ENCODE measurements at regions not wholly inside any gene's neighbourhood (a gene's known extent, or its start where the extent isn't known, plus 50 kb on each side); places are given as distances from the start of the nearest gene placed in this dataset.

GRCh38 chr5:158267228-158267627 is 408.3 kb upstream of the CLINT1 start:
- H3K36me3 ChIP-seq (ENCODE audit: control insufficient read depth in 2 of 2, insufficient read depth in 2 of 2, low read length in 1 of 2) = no peaks in the 10 kb centered on the region
- DNase-seq (ENCODE audit: low read depth in 6 of 9, low spot score in 9 of 9) = no peak
- no peak overlapping the region for H3K27ac ChIP-seq (ENCODE audit: low read depth in 1 of 2, low read length in 1 of 2)
- peaks cover 0 to 5% of the 10 kb centered on the region in 2 donors for H3K9me3 ChIP-seq (ENCODE audit: control insufficient read depth in 2 of 2, insufficient read depth in 1 of 2, low read length in 1 of 2)
- H3K4me1 ChIP-seq (ENCODE audit: control insufficient read depth in 2 of 2, insufficient read depth in 2 of 2, low read length in 2 of 2) = no peaks in the 10 kb centered on the region
- no peak overlapping the region for H3K4me3 ChIP-seq (ENCODE audit: low read length in 2 of 2)
- WGBS = 99% methylated on average over 2 of the region's 2 CpGs
- no peaks in the 10 kb centered on the region for H3K27me3 ChIP-seq (ENCODE audit: control insufficient read depth in 2 of 2, insufficient read depth in 1 of 2, low read length in 1 of 2)

DNA sequence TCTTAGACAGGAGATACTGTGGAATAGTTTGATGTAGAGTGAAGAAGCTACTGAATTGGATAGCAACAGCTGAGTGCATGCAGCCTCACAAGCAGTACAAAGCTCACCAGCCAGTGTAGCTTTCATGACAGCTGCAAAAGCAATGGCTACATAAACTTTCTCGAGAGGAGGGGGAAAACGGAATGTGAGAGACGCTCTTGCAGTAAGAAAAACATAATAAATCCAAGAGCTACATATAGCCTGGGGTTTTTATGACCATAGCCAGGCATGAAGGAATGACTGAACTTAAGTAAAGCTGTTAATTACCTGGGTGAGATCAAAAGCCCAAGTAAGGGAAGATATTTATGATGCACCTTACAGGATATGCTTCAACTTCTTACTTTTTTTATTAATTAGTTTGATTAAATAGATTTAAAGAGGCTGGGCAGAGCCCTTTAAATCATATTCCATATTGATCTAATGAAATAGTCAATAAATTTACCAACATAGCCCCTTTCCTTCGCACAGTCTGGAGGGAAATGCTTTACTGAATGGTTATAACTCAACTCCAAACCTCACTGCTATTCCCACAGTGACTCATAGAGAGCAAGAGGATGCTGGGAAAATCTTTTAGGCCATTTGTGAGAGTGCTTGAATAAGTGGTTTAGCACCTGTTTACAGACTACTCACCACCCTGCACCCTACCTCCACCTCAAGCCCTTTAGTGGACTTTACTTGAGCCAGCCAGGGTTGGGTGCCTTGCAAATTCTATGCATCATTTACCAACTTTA is 407.2 kb upstream of the CLINT1 start:
- Histone ChIP-seq H3K36me3 (ENCODE audit: control insufficient read depth in 2 of 2, insufficient read depth in 2 of 2, low read length in 1 of 2) (no peaks in the 10 kb centered on the region), H3K27ac (ENCODE audit: low read depth in 1 of 2, low read length in 1 of 2) (no peak overlapping the region), H3K4me3 (ENCODE audit: low read length in 2 of 2) (no peak overlapping the region), H3K4me1 (ENCODE audit: control insufficient read depth in 2 of 2, insufficient read depth in 2 of 2, low read length in 2 of 2) (no peaks in the 10 kb centered on the region), H3K27me3 (ENCODE audit: control insufficient read depth in 2 of 2, insufficient read depth in 1 of 2, low read length in 1 of 2) (no peaks in the 10 kb centered on the region), H3K9me3 (ENCODE audit: control insufficient read depth in 2 of 2, insufficient read depth in 1 of 2, low read length in 1 of 2) (peaks cover 0 to 5% of the 10 kb centered on the region in 2 donors)
- no peak for DNase-seq (ENCODE audit: low read depth in 6 of 9, low spot score in 9 of 9)
- 96% methylated on average over 4 of the region's 4 CpGs for WGBS

DNA sequence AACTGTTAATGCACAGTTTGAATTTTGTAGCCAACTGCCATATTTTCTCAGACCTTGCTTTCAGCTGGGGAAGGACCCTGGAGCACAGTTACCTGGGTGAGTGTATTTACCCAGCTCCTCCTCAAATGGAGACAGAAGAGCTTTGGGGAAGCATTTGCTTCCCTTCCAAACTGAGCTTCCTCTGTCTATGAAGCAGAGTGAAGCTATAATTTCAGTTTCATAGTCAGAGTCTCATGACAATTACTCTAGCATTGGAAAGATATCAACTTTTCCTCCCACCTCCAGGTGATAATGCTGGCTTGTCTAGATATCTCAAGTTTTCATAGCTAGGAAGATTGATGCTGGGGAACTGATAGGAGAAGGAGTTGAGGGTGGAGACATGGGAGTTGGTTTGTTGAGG is 406.4 kb upstream of the CLINT1 start:
- Histone ChIP-seq H3K4me1 (ENCODE audit: control insufficient read depth in 2 of 2, insufficient read depth in 2 of 2, low read length in 2 of 2) (no peaks in the 10 kb centered on the region), H3K27me3 (ENCODE audit: control insufficient read depth in 2 of 2, insufficient read depth in 1 of 2, low read length in 1 of 2) (no peaks in the 10 kb centered on the region), H3K36me3 (ENCODE audit: control insufficient read depth in 2 of 2, insufficient read depth in 2 of 2, low read length in 1 of 2) (no peaks in the 10 kb centered on the region), H3K9me3 (ENCODE audit: control insufficient read depth in 2 of 2, insufficient read depth in 1 of 2, low read length in 1 of 2) (peaks cover 0 to 5% of the 10 kb centered on the region in 2 donors), H3K4me3 (ENCODE audit: low read length in 2 of 2) (no peak overlapping the region), H3K27ac (ENCODE audit: low read depth in 1 of 2, low read length in 1 of 2) (no peak overlapping the region)
- peak in 1 of 9 donors; percentile 2 for DNase-seq (ENCODE audit: low read depth in 6 of 9, low spot score in 9 of 9)

GRCh38 chr5:158264264-158264663 is 405.3 kb upstream of the CLINT1 start:
- no peaks in the 10 kb centered on the region for H3K27me3 ChIP-seq (ENCODE audit: control insufficient read depth in 2 of 2, insufficient read depth in 1 of 2, low read length in 1 of 2)
- peaks cover 0 to 5% of the 10 kb centered on the region in 2 donors for H3K9me3 ChIP-seq (ENCODE audit: control insufficient read depth in 2 of 2, insufficient read depth in 1 of 2, low read length in 1 of 2)
- WGBS = 95% methylated on average over 2 of the region's 2 CpGs
- no peak overlapping the region for H3K4me3 ChIP-seq (ENCODE audit: low read length in 2 of 2)
- no peaks in the 10 kb centered on the region for H3K36me3 ChIP-seq (ENCODE audit: control insufficient read depth in 2 of 2, insufficient read depth in 2 of 2, low read length in 1 of 2)
- no peak overlapping the region for H3K27ac ChIP-seq (ENCODE audit: low read depth in 1 of 2, low read length in 1 of 2)
- no peak for DNase-seq (ENCODE audit: low read depth in 6 of 9, low spot score in 9 of 9)
- H3K4me1 ChIP-seq (ENCODE audit: control insufficient read depth in 2 of 2, insufficient read depth in 2 of 2, low read length in 2 of 2) = no peaks in the 10 kb centered on the region

DNA sequence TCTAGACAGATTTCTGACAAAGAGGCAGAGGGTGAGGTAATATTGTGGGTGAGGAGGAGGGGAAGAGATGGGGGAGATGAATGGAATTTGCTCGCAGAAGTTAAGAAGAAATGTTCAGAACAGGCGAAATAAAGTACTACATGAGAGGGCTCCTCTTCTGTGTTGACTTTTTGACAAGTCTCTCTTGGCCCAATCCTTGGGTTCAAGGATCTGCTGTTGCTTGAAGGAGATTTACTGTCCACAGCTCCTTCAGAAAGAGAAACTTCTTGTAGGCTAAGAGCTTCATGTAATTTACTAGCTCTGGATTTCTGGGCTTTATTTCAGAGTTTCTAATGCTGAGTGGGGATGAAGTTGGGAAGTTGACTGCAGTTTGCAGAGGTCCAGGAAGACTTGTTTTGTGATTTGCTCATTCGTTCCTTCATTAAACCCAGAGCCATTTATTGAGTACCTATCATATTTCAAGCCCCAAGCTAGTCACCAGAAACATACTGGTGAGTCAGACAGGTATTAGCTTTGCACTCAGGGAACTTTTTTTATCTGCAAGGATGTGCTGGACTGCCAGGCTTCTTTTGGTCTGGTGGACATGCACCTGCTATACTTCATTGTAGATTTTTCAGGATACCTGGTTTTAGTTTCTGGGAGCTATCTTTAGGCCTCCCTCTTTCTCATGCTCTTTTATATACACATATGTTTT is 402.9 kb upstream of the CLINT1 start:
- no peak for DNase-seq (ENCODE audit: low read depth in 6 of 9, low spot score in 9 of 9)
- Histone ChIP-seq H3K36me3 (ENCODE audit: control insufficient read depth in 2 of 2, insufficient read depth in 2 of 2, low read length in 1 of 2) (no peaks in the 10 kb centered on the region), H3K4me1 (ENCODE audit: control insufficient read depth in 2 of 2, insufficient read depth in 2 of 2, low read length in 2 of 2) (no peaks in the 10 kb centered on the region), H3K27ac (ENCODE audit: low read depth in 1 of 2, low read length in 1 of 2) (no peak overlapping the region), H3K4me3 (ENCODE audit: low read length in 2 of 2) (no peak overlapping the region), H3K9me3 (ENCODE audit: control insufficient read depth in 2 of 2, insufficient read depth in 1 of 2, low read length in 1 of 2) (no peaks in the 10 kb centered on the region), H3K27me3 (ENCODE audit: control insufficient read depth in 2 of 2, insufficient read depth in 1 of 2, low read length in 1 of 2) (no peaks in the 10 kb centered on the region)
- whole genome bisulfite sequencing = 86% methylated on average over 3 of the region's 3 CpGs

GRCh38 chr5:158256096-158256495 is 397.2 kb upstream of the CLINT1 start:
- Histone ChIP-seq H3K4me1 (ENCODE audit: control insufficient read depth in 2 of 2, insufficient read depth in 2 of 2, low read length in 2 of 2) (no peaks in the 10 kb centered on the region), H3K9me3 (ENCODE audit: control insufficient read depth in 2 of 2, insufficient read depth in 1 of 2, low read length in 1 of 2) (no peaks in the 10 kb centered on the region), H3K27me3 (ENCODE audit: control insufficient read depth in 2 of 2, insufficient read depth in 1 of 2, low read length in 1 of 2) (no peaks in the 10 kb centered on the region), H3K4me3 (ENCODE audit: low read length in 2 of 2) (no peak overlapping the region), H3K27ac (ENCODE audit: low read depth in 1 of 2, low read length in 1 of 2) (no peak overlapping the region), H3K36me3 (ENCODE audit: control insufficient read depth in 2 of 2, insufficient read depth in 2 of 2, low read length in 1 of 2) (no peaks in the 10 kb centered on the region)
- 98% methylated on average over 2 of the region's 2 CpGs for WGBS
- no peak for DNase-seq (ENCODE audit: low read depth in 6 of 9, low spot score in 9 of 9)

GRCh38 chr5:158255609-158256008 is 396.7 kb upstream of the CLINT1 start:
- no peak for DNase-seq (ENCODE audit: low read depth in 6 of 9, low spot score in 9 of 9)
- H3K36me3 ChIP-seq (ENCODE audit: control insufficient read depth in 2 of 2, insufficient read depth in 2 of 2, low read length in 1 of 2) = no peaks in the 10 kb centered on the region
- no peak overlapping the region for H3K27ac ChIP-seq (ENCODE audit: low read depth in 1 of 2, low read length in 1 of 2)
- H3K4me3 ChIP-seq (ENCODE audit: low read length in 2 of 2) = no peak overlapping the region
- H3K27me3 ChIP-seq (ENCODE audit: control insufficient read depth in 2 of 2, insufficient read depth in 1 of 2, low read length in 1 of 2) = no peaks in the 10 kb centered on the region
- no peaks in the 10 kb centered on the region for H3K9me3 ChIP-seq (ENCODE audit: control insufficient read depth in 2 of 2, insufficient read depth in 1 of 2, low read length in 1 of 2)
- H3K4me1 ChIP-seq (ENCODE audit: control insufficient read depth in 2 of 2, insufficient read depth in 2 of 2, low read length in 2 of 2) = no peaks in the 10 kb centered on the region
- 95% methylated on average over 1 of the region's 1 CpG for WGBS

- no peaks in the 10 kb centered on the region for H3K4me1 ChIP-seq (ENCODE audit: control insufficient read depth in 2 of 2, insufficient read depth in 2 of 2, low read length in 2 of 2)
- no peak overlapping the region for H3K27ac ChIP-seq (ENCODE audit: low read depth in 1 of 2, low read length in 1 of 2)
- no peaks in the 10 kb centered on the region for H3K9me3 ChIP-seq (ENCODE audit: control insufficient read depth in 2 of 2, insufficient read depth in 1 of 2, low read length in 1 of 2)
- H3K4me3 ChIP-seq (ENCODE audit: low read length in 2 of 2) = no peak overlapping the region
- WGBS = 95% methylated on average over 6 of the region's 6 CpGs
- H3K27me3 ChIP-seq (ENCODE audit: control insufficient read depth in 2 of 2, insufficient read depth in 1 of 2, low read length in 1 of 2) = no peaks in the 10 kb centered on the region
- H3K36me3 ChIP-seq (ENCODE audit: control insufficient read depth in 2 of 2, insufficient read depth in 2 of 2, low read length in 1 of 2) = no peaks in the 10 kb centered on the region
- no peak for DNase-seq (ENCODE audit: low read depth in 6 of 9, low spot score in 9 of 9)
Measured at GRCh38 chr5:158246661-158247060, 387.7 kb upstream of the CLINT1 start.

- Histone ChIP-seq H3K4me3 (ENCODE audit: low read length in 2 of 2) (no peak overlapping the region), H3K9me3 (ENCODE audit: control insufficient read depth in 2 of 2, insufficient read depth in 1 of 2, low read length in 1 of 2) (no peaks in the 10 kb centered on the region), H3K27ac (ENCODE audit: low read depth in 1 of 2, low read length in 1 of 2) (no peak overlapping the region), H3K36me3 (ENCODE audit: control insufficient read depth in 2 of 2, insufficient read depth in 2 of 2, low read length in 1 of 2) (no peaks in the 10 kb centered on the region), H3K27me3 (ENCODE audit: control insufficient read depth in 2 of 2, insufficient read depth in 1 of 2, low read length in 1 of 2) (no peaks in the 10 kb centered on the region), H3K4me1 (ENCODE audit: control insufficient read depth in 2 of 2, insufficient read depth in 2 of 2, low read length in 2 of 2) (no peaks in the 10 kb centered on the region)
- DNase-seq (ENCODE audit: low read depth in 6 of 9, low spot score in 9 of 9) = no peak
Measured at GRCh38 chr5:158245513-158245912, 386.6 kb upstream of the CLINT1 start.
